NB4 (cell line): ENCODE measurements at regions not wholly inside any gene's neighbourhood (a gene's known extent, or its start where the extent isn't known, plus 50 kb on each side); places are given as distances from the start of the nearest gene placed in this dataset.

ENCODE experiments used
- CTCF ChIP-seq: IDR thresholded peaks from one replicate; pipeline ENCODE4 v1.5.1; 2012; ENCODE audit warnings: low read depth, low read length
- POLR2A ChIP-seq: IDR thresholded peaks from 2 replicates; pipeline ENCODE4 v1.6.1; 2011; ENCODE audit warnings: mild to moderate bottlenecking; ENCODE audit not compliant: insufficient read length; ENCODE audit errors: extremely low read depth

- TF ChIP-seq CTCF (no peak), POLR2A (no peak)
Observed at GRCh38 chr3:145190761-145191160, 970.2 kb downstream of the PLOD2 start.
